RCC 7860 (cell line): ENCODE measurements at regions not wholly inside any gene's neighbourhood (a gene's known extent, or its start where the extent isn't known, plus 50 kb on each side); places are given as distances from the start of the nearest gene placed in this dataset.
"Not testable (repeated sequence)": the region's sequence is repeated elsewhere in the genome, so short reads cannot be mapped to it uniquely, and the experiment has no call there.

Experiments
- DNase-seq: peaks from one replicate; pipeline ENCODE4 v3.0.0-alpha.2; 2015; ENCODE audit warnings: low spot score
- FAIRE-seq: peaks from 2 replicates; lab custom pipeline; 2012; peaks lifted over from hg19 to GRCh38; lab: Jason Lieb, UNC

DNA sequence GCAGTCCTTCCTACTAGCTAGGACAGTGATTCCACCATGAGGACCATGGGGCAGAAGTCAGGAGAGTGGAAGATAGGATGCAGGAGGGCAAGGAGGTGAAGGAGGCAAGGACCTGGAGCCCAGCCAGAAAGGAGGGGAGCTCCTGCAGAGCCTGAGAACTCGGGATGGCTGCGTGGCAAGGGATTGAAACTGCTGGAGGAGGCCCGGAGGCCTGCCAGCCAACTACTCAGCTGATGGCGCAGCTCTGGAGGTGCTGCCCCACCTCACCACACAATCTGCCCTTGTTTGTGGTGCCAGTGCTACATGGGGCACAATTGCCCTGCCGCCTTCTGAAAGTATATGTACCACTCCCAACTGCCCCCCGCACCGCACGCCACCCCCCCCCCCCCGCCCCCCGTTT, 307.3 kb upstream of the CHRNA7 start:
- FAIRE-seq, DNase-seq: not testable (repeated sequence)

DNA sequence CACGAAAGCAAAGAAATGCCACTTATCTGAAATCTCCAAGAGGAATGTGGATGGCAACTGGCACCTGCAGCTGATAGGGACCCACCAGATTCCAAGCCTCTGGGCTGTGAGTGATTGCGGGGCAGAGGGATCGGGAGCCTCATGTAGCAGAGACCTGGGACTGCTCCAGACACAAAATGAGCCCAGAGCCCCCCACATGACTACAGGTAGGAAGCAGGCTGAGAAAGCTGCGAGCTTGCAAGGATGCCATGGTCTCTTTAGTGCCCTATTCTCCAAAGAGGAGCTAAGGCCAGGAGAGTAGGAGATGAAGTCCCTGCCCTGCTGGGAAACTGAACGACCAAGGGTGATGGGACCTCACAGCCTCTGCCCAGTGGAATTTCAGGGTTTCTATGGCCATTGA, 305.4 kb upstream of the CHRNA7 start:
- FAIRE-seq, DNase-seq: not testable (repeated sequence)

DNA sequence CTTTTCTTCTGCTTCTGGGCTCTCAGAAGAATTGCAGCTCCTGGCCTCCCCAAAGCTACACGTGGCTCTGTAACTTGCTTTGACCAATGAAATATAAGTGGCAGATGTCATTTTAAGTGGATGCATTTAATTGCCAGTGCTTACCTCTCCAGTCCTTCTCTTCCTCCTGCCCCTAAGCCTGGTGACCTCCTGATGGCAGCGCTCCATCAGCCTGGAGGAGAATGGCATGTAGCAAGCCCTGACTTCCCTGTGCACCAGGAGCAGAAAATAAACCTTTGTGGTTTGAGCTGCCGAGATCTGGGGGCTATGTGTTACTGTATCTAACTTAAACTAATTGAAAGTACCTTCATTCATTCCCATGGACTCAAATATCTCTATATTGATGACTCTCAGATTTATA, 304.7 kb upstream of the CHRNA7 start:
- FAIRE-seq, DNase-seq: not testable (repeated sequence)

DNA sequence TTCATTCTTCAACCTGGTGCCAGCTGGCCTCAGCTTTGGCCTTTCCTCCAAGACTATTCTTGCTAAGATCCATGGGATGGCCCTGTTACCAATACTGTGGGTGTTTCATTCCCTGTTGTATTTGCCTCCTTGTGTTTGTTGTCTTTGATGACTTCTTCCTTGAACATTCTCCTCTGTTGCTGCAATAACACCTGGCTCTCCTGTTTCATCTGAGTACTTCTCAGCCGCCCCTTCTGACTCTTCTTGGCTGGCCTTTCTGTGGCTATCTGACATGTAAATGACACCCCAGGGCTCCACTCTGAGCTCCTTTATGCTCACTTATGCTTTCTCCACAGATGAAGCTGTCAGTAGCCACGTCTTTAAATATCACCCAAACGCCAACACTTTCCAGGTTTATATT, 302.7 kb upstream of the CHRNA7 start:
- DNase-seq (no peak), FAIRE-seq (no peak)

DNA sequence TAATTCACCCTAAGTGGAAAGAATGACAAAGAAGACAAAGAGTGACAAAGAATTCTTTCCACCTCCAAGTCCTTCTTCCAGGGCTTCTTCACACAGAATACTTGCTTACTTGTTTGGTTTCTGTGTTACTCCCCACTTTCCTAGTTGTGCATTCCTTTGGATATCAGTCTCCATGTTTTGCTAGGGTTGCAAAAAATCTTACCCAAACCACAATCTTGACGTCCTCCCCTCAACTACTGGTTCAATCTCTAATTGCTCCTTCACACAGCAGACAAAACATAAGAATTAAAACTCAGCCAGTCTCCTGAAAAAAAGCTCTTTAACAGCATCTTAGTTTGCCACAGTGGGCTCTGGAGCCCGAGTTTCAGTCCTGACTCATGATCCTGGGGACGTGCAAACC, 297.6 kb upstream of the CHRNA7 start:
- FAIRE-seq (no peak), DNase-seq (no peak)

DNA sequence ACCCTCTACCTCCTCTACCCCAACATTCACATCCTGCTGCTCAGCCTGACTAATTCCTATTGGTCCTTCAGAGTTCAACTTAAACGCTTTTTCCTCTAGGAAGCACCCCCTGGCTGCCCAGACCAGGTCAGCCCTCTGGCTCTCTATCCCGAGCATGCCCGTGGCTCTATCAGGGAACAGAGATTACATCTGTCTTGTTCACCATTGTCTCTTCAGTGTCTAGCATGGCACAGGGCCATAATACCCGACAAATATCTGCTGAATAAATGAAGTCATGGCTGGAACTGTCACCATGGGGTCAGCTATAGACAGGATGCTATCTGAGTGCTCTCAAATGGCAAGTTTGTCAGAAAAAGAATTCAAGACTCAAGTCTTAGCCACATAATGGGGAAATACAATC, 296.9 kb upstream of the CHRNA7 start:
- FAIRE-seq, result no peak
- DNase-seq, result no peak

DNA sequence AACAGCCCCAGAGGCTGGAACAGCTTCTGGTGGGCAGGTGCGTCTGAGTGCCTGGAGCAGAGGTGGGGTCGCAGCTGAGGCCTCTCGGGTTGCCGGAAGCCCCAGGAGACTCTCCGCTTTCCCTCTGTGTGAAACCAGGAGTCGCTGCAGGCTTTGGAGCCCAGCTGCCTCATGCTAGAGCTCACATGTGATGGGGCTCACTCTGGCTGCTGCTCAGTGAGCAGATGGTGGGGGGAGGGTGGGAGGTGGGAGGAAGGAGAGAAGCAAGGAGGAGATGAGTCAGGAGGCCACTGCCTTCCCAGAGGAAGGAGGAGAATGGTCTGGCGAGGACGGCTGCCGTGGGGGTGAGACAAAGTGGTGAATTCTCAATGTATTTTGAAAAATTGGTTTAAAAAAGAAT, 290.1 kb upstream of the CHRNA7 start:
- no peak for DNase-seq
- no peak for FAIRE-seq

DNA sequence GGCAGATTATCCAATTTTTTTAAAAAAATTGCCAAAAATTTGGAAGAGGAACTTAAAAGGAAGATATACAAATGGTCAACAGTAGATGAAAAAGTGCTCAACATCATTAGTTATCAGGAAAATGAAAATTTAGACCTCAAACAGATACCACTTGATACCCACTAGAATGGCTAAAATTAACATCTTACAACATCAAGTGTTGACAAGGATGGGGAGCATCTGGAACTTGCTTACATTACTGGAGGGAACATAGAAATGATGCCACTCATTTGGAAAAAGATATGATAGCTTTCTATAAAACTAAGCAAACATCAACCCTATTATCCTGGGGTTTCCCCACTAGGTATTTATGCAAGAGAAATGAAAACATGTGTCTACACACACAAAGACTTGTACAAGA, 284.5 kb upstream of the CHRNA7 start:
- DNase-seq (no peak), FAIRE-seq (no peak)

DNA sequence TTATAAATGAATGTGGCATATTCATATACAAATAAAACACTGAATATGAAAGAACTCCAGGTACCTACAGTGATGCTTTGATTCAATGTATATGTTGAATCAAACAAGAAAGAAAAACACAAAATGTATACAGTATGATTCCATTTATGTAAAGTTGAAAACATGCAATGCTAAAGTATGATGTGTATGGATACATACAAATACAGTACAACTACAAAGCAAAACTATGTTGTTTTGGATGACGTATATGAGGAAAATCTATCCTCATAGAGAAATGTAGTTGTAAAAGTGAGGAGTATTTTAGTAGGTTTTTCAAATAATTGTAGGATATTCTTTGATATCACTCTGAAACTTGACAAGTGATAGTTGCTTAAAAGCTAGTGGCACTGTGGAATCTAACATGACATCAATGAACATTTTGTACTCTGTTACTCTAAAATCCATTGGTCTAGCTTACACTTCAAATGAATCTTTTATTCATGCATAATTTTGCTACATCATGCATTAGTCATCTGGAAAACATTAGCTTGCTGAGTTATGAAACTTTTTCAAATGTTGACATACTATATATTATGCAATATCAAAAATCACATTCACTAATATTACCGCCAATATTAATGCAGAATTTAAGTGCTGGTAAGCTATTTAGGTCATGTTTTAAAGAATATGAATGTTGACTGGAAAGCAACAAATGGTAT, 278.1 kb upstream of the CHRNA7 start:
- DNase-seq, result no peak
- FAIRE-seq, result no peak

DNA sequence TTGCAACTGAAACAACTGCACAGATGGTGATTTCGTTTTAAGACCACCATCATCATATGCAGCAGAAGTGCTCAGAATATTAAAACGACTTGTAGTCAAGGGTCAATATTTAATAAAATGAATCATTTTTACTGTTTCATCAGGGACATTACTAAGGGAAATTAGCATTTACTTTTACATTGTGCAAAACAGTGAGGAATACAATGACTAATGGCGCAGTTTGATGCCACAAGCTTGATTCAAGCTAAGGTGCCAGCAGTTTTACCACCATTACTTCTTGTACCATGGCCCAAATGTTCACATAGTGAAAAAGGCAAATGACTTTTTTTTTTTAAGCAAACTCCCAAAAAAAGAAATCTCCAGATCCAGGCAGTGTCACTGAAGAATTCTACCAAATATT, 277.4 kb upstream of the CHRNA7 start:
- DNase-seq (no peak), FAIRE-seq (no peak)

DNA sequence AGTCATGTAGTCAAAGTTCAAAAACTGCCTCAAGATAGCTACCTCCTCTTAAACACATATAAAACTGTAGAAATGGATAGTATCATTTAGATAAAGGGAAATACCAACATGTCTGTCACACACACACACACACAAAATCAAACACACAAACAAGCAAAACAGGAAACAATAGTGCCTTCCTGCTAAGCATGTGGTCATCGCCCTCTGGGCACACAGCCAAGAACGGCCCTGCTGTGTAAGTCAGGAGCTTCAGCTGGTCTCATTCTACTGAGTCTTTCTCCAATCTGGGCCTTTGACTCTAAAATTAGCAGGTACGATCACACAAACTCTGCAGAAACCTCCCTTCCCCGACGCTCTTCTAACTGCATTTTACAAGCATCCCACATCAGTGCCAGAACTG, 272.2 kb upstream of the CHRNA7 start:
- FAIRE-seq (no peak), DNase-seq (no peak)

DNA sequence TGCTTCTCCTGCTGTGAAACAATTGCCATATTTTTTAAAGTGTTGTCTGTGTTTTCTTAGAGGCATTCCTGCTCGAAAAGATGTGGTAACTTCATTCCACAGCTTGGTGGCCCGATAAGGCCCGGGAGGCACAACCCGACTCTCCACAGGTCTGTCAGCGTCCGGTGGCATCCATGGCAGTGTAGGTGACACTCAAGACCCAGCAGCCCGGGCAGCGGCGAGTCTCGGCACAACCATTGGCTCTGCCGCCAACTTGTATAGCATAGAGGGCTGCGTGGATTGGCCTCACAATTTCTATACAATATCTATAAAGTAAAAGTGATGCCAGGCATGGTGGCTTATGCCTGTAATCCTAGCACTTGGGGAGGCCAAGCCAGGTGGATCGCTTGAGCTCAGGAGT, 262.3 kb upstream of the CHRNA7 start:
- no peak for DNase-seq
- no peak for FAIRE-seq

DNA sequence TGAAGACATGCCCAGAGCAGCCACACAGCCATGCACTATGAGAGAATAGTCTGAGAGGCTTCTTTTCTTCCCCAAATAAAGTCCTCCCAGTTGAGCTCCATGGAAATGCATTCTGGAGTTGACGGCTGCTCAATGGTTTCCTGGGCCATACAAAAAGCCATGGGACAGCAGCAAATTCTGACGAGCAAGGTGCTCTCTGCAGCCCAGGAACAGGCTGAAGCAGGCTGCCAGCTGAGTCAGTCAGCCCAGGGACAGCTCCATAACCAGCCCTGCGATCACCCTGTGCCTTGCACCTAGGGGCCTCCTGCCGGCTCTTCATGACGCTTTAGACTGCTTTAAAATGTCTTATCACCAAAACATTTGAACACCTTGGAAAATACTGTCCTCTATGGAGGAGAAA, 256.3 kb upstream of the CHRNA7 start:
- DNase-seq, result no peak
- no peak for FAIRE-seq

DNA sequence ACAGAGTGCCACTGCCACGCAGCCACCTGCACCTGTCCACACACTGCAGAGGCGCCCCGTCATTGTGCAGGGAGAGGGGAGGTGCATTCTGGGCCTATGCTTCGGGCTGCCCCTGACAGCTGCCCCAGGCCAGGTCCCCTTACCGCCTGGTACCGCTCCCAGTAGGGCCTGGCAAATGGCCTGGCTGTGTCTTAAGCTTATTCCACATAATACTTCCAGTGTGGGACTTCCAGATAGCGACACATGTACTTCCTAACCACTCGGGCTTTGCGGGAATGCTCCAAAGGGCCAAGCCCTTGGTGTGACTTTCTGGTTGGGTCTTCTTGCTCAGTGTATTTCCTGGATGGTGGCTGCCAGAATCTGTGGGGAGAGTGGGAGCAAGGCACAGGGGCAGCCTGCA, 254.3 kb upstream of the CHRNA7 start:
- no peak for DNase-seq

DNA sequence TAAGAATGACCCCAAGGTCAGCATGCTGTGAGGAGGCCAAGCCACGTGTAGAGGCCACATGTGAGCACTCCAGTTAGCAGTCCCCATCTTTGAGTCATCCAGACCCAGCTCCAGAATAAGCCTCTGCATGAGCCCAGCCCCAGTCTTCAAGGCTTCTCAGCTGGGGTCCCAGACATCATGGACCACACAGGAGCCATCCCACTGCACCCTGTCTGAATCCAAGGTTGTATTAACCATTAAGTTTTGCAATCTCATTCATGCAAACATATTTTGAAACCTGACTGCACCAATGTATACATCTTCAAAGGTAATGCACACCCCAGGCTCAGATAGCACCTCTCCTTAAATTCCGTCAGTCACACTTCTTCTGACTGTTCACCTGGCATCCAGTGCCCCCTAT, 249.1 kb upstream of the CHRNA7 start:
- no peak for FAIRE-seq
- no peak for DNase-seq

More for the DNA sequence above, 254.3 kb upstream of the CHRNA7 start:
- no peak for FAIRE-seq

DNA sequence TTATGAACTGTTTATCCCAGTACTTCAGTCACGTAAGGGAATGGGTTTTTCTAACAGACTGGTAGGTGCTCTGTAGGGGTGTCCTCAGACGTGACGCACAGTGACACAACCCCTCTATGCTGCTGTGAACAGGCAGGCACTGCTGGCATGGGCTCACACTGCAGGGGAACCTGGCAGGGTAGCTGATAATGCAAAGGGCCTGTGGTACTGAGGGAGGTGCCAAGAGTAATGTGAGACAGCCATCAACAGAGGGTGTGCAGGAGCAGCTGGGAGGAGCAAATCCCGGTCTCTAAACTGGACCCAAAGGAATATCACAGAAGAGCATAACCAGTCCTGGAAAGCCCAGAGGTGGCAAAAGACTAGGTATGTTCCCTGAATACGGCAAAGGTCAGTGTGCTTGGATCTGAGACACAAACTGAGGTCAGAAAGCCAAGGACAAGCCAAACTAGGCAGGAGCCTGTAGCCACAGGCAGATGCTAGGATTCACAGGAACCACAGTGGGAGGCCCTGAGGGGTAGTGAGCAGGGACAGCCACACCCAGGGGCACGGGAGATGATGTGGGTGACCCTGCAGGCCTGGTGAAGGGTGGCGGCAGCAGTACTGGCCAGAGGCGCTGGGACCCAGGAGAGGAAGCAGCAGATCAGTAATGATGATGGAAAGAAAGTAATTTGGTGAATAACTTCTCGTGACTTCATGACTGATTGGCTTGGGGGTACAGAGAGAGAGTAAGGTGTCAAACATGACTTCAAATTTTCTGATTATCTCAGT, 248.1 kb upstream of the CHRNA7 start:
- FAIRE-seq (no peak), DNase-seq (no peak)

DNA sequence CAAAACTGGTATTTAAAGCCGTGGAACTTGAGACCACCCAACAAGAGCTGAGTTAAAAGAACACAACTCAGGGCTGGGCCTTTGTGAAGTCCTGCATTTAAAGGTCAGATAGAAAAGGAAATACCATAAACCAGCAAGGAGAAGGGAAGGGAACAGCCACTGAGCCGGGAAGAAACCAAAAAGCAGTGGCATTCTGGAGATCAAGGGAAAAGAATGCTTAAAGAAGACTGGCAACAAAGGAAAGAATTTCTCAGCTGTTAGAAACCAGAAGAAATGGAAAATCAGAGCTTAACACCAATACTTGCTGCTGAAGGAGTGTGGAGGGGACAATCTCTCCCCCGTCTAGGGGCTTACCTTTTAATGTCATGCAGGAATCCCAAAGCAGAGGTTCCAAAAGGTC, 247.4 kb upstream of the CHRNA7 start:
- DNase-seq, result no peak
- FAIRE-seq, result no peak

DNA sequence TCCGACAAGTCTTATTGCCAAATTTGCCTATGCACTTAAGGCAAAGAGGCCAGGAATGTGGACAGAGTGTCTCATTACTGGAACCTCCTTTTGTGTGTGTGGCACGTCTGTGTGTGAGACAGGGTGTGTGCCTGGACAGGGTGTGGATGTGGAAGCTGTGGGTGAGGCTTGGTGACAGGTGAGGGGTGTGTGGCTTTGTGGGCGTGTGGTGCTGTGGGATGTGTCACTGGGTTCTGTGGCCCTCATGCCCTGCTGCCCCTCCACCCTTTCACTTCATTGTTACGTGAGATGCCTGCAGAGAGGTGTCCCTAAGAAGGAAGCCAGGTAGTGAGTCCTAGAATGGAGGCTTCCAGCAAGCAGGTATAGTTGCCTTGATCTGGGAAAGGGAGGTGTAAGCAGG, 244.0 kb upstream of the CHRNA7 start:
- DNase-seq, result no peak
- FAIRE-seq, result no peak

DNA sequence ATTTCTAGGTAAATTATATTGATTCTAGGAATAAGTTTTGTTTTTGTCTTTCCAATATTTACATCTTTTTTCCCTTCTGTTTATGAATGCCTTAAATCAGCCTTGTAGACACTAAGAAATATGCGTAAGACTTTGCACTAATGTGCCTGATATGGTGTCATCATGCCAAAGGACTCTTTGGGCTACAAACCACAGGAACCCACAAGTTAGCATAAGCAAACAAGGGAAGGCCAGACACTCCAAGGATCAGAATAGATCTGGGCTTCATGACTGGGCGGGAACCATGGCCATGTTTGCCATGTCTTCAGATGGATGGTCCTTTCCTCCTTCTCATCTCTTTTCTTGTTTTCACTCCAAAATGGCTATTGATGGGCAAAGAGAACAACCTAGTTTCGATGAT, 242.2 kb upstream of the CHRNA7 start:
- no peak for FAIRE-seq
- DNase-seq, result no peak

DNA sequence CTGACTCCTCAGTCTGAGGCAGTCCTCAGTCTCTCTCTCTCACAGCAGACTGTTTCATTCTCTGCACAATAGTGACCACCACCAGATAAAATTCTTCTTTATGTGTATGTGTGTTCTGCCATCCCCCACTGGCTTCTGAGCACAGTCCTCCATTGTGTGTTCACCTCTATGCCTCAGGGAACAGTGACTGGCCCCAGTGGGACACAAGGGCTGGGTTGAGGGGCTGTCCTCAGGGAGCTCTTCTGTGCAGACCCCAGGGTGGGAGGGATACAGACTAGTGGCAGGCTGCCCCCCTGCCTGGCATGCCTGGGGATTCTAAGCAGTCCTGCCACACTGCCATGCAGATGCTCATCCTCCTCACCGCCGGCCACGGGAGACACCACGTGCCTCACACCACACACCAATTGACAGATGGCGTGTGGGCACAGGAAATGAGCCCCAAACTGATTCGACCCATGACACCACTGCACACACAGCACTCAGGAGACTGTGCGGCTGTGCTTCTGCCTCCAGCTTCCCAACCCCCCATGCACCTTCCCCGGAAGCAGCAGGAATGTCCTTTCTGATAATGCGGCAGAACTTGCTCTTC, 237.6 kb upstream of the CHRNA7 start:
- DNase-seq, result no peak
- FAIRE-seq, result no peak

DNA sequence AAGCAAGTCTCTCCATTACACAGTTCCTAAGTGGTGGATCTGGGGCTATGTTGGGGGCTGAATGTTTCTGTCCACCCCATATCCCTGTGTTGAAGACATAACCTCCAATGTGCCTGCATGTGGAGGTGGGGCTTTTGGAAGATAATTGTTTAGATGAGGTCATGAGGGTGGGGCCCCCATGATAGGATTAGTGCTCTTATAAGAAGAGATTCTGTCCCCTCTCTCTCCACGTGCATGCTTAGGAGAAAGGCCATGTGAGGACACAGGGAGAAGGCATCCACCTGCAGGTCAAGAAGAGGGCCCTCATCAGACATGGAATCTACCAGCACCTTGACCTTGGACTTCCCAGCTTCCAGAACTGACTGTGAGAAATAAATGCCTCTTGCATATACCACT, 231.0 kb upstream of the CHRNA7 start:
- DNase-seq, result no peak
- FAIRE-seq, result no peak

DNA sequence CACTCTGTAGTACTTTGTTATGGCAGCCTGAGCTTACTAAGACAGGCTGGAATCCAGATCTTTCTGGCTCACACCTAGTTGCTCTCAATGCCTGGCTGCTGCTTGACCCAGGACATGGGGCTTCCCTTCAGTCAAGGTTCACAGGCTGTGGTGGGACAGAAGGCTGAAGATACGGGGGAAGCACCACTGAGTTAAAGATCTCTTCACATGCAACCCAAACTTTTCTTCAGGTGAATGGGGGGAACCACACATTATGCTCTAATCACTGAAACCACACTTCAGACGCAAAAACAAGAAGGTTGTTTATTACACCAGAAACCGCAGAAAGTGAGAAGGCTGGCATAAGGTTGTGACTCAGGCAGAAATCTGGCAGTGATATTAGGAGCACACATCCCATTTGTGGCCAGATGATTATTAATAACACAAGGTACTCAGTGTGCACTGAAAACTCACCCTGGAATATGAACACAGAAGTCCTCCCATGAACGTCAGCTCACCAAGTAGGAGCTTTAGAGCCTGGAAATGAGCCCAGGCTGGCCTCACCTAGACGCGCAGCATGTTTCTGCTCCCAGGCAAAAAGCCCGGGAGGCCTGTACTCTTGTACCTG, 230.5 kb upstream of the CHRNA7 start:
- no peak for DNase-seq

More for the DNA sequence above, 230.5 kb upstream of the CHRNA7 start:
- FAIRE-seq, result no peak
